Smooth muscle cell (in vitro differentiated cells): ENCODE measurements at regions not wholly inside any gene's neighbourhood (a gene's known extent, or its start where the extent isn't known, plus 50 kb on each side); places are given as distances from the start of the nearest gene placed in this dataset.

Source experiments
- DNase-seq: peaks from one replicate; lab custom pipeline; 2025; ENCODE audit not compliant: unreplicated experiment; lab: John Stamatoyannopoulos, UW
- H2AFZ ChIP-seq: fragments of 200-600 bp; sonication (generic); 2 replicates; pipeline ENCODE4 v1.6.0; 2016; ENCODE audit warnings: antibody characterized with exemption, low read depth, mild to moderate bottlenecking
- H3F3A ChIP-seq: fragments of 200-600 bp; sonication (generic); 2 replicates; pipeline ENCODE4 v1.6.0; 2017; ENCODE audit warnings: antibody characterized with exemption, low read depth
- H3K27ac ChIP-seq: fragments of 200-600 bp; sonication (generic); 2 replicates; pipeline ENCODE4 v1.5.1; 2016; ENCODE audit warnings: low read depth, mild to moderate bottlenecking
- H3K27me3 ChIP-seq: fragments of 200-600 bp; sonication (generic); 2 replicates; pipeline ENCODE4 v1.6.1; 2016; ENCODE audit warnings: low read depth, mild to moderate bottlenecking
- H3K36me3 ChIP-seq: fragments of 200-600 bp; sonication (generic); 2 replicates; pipeline ENCODE4 v1.5.1; 2016; ENCODE audit warnings: low read depth
- H3K4me1 ChIP-seq: fragments of 200-600 bp; sonication (generic); 2 replicates; pipeline ENCODE4 v1.5.1; 2016; ENCODE audit warnings: low read depth
- H3K4me2 ChIP-seq: fragments of 200-600 bp; sonication (generic); 2 replicates; pipeline ENCODE4 v1.6.0; 2016; ENCODE audit warnings: mild to moderate bottlenecking
- H3K4me3 ChIP-seq: fragments of 200-600 bp; sonication (generic); 2 replicates; pipeline ENCODE4 v1.5.1; 2016; ENCODE audit warnings: mild to moderate bottlenecking
- H3K79me2 ChIP-seq: fragments of 200-600 bp; sonication (generic); 2 replicates; pipeline ENCODE4 v1.6.0; 2016; ENCODE audit warnings: low read depth, mild to moderate bottlenecking
- H3K9ac ChIP-seq: fragments of 200-600 bp; sonication (generic); 2 replicates; pipeline ENCODE4 v1.6.0; 2016; ENCODE audit warnings: low read depth
- H3K9me3 ChIP-seq: fragments of 200-600 bp; sonication (generic); replicated peaks from 2 replicates; pipeline ENCODE4 v1.5.1; 2016; ENCODE audit warnings: low read depth
- H4K20me1 ChIP-seq: fragments of 200-600 bp; sonication (generic); 2 replicates; pipeline ENCODE4 v1.6.0; 2016; ENCODE audit warnings: low read depth
- CTCF ChIP-seq: fragments of 200-600 bp; sonication (generic); IDR thresholded peaks from 2 replicates; pipeline ENCODE4 v1.5.1; 2017; ENCODE audit warnings: borderline replicate concordance, mild to moderate bottlenecking, antibody characterized with exemption; ENCODE audit not compliant: insufficient read depth, poor library complexity, severe bottlenecking
- WGBS: methylation state at CpG from one replicate; pipeline ENCODE4 v1.1.7; 2016; ENCODE audit warnings: low lambda C conversion rate; 5-methylcytosine and 5-hydroxymethylcytosine counted together

- no peak overlapping the region for H3K9ac ChIP-seq
- H3K79me2 ChIP-seq = no peaks in the 10 kb centered on the region
- TF ChIP-seq CTCF = no peak
- no peaks in the 10 kb centered on the region for H3K9me3 ChIP-seq
- no peak overlapping the region for H3K4me2 ChIP-seq
- H3K4me1 ChIP-seq = no peaks in the 10 kb centered on the region
- no peak overlapping the region for H3K27ac ChIP-seq
- H3K4me3 ChIP-seq = no peak overlapping the region
- no peaks in the 10 kb centered on the region for H3K27me3 ChIP-seq
- no peaks in the 10 kb centered on the region for H4K20me1 ChIP-seq
- WGBS = 78% methylated on average over 3 of the region's 3 CpGs
- no peaks in the 10 kb centered on the region for H3F3A ChIP-seq
- no peak for DNase-seq
- H2AFZ ChIP-seq = no peak overlapping the region
- no peaks in the 10 kb centered on the region for H3K36me3 ChIP-seq
These were observed 71.7 kb upstream of the ZMYND8 start for GRCh38 chr20:47428164-47428563.

- no peak for TF ChIP-seq CTCF
- H3K9ac ChIP-seq = no peak overlapping the region
- no peaks in the 10 kb centered on the region for H3K79me2 ChIP-seq
- H4K20me1 ChIP-seq = no peaks in the 10 kb centered on the region
- H3F3A ChIP-seq = no peaks in the 10 kb centered on the region
- no peak overlapping the region for H3K4me2 ChIP-seq
- no peak overlapping the region for H2AFZ ChIP-seq
- H3K27ac ChIP-seq = no peak overlapping the region
- DNase-seq = no peak
- WGBS = 84% methylated on average over 4 of the region's 4 CpGs
- H3K27me3 ChIP-seq = no peaks in the 10 kb centered on the region
- H3K4me1 ChIP-seq = no peaks in the 10 kb centered on the region
- H3K9me3 ChIP-seq = no peaks in the 10 kb centered on the region
- no peak overlapping the region for H3K4me3 ChIP-seq
- H3K36me3 ChIP-seq = no peaks in the 10 kb centered on the region
These were observed 72.4 kb upstream of the ZMYND8 start for GRCh38 chr20:47428851-47429336.

- no peaks in the 10 kb centered on the region for H3F3A ChIP-seq
- H3K9ac ChIP-seq = no peak overlapping the region
- H3K4me3 ChIP-seq = no peak overlapping the region
- no peaks in the 10 kb centered on the region for H3K9me3 ChIP-seq
- H3K36me3 ChIP-seq = no peaks in the 10 kb centered on the region
- no peak overlapping the region for H3K27ac ChIP-seq
- TF ChIP-seq CTCF = no peak
- H4K20me1 ChIP-seq = no peaks in the 10 kb centered on the region
- no peaks in the 10 kb centered on the region for H3K4me1 ChIP-seq
- H2AFZ ChIP-seq = no peak overlapping the region
- 87% methylated on average over 3 of the region's 3 CpGs for WGBS
- H3K79me2 ChIP-seq = no peaks in the 10 kb centered on the region
- no peak overlapping the region for H3K4me2 ChIP-seq
- H3K27me3 ChIP-seq = no peaks in the 10 kb centered on the region
- DNase-seq = no peak
These were observed 72.3 kb upstream of the NCOA3 start for GRCh38 chr20:47429409-47429808.

GRCh38 chr20:47430862-47431588 is 70.7 kb upstream of the NCOA3 start:
- no peaks in the 10 kb centered on the region for H3F3A ChIP-seq
- H3K79me2 ChIP-seq = no peaks in the 10 kb centered on the region
- 95% methylated on average over 5 of the region's 5 CpGs for WGBS
- no peaks in the 10 kb centered on the region for H3K27me3 ChIP-seq
- no peaks in the 10 kb centered on the region for H3K36me3 ChIP-seq
- no peak overlapping the region for H3K4me3 ChIP-seq
- H4K20me1 ChIP-seq = no peaks in the 10 kb centered on the region
- TF ChIP-seq CTCF = no peak
- no peak for DNase-seq
- no peak overlapping the region for H3K4me2 ChIP-seq
- no peak overlapping the region for H3K9ac ChIP-seq
- H3K9me3 ChIP-seq = no peaks in the 10 kb centered on the region
- no peak overlapping the region for H3K27ac ChIP-seq
- H2AFZ ChIP-seq = no peak overlapping the region
- H3K4me1 ChIP-seq = no peaks in the 10 kb centered on the region
